ENCODE measurements at regions not wholly inside any gene's neighbourhood (a gene's known extent, or its start where the extent isn't known, plus 50 kb on each side); places are given as distances from the start of the nearest gene placed in this dataset.

- TF ChIP-seq CTCF (IDR thresholded peaks at IDR 0.05 in 2 of 3, conservative IDR thresholded peaks at IDR 0.05 in 1 of 3; ENCODE audit: borderline replicate concordance in 1 of 3, insufficient read depth in 1 of 3, low read depth in 2 of 3, low read length in 2 of 3) (no peak), SP1 (IDR thresholded peaks at IDR 0.05; ENCODE audit: low read depth) (no peak), MAX (IDR thresholded peaks at IDR 0.05) (no peak), CBX3 (IDR thresholded peaks at IDR 0.05; ENCODE audit: low read depth) (no peak), RAD21 (IDR thresholded peaks at IDR 0.05; ENCODE audit: low read depth) (no peak), POLR2AphosphoS5 (IDR thresholded peaks at IDR 0.05; ENCODE audit: low read depth, low read length) (no peak), EZH2 (IDR thresholded peaks at IDR 0.05) (no peak), ZBTB33 (IDR thresholded peaks at IDR 0.05; ENCODE audit: extremely low read depth, insufficient replicate concordance, low read length) (no peak), REST (IDR thresholded peaks at IDR 0.05; ENCODE audit: low read depth) (no peak), EZH2phosphoT487 (IDR thresholded peaks at IDR 0.05; ENCODE audit: borderline replicate concordance) (no peak), JUND (IDR thresholded peaks at IDR 0.05) (no peak)
Observed at GRCh38 chr6:18663011-18663410, 275.9 kb downstream of the RNF144B start.
